B cell (primary cell): ENCODE measurements at regions not wholly inside any gene's neighbourhood (a gene's known extent, or its start where the extent isn't known, plus 50 kb on each side); places are given as distances from the start of the nearest gene placed in this dataset.

Source experiments
- ATAC-seq: fragments of 200-7000 bp; cut with Tn5 transposase; one replicate; pipeline ENCODE4 v1.10.0; 2021; ENCODE audit warnings: low read depth, mild to moderate bottlenecking, moderate number of reproducible peaks, moderate library complexity
- CTCF ChIA-PET: fragments of 350-600 bp; sonication (Branson Sonifier 250); formaldehyde crosslinking; loops from one replicate; lab custom pipeline; 2021; ENCODE audit warnings: antibody characterized with exemption, inconsistent platforms; lab: Charles Lee
- POLR2A ChIA-PET: fragments of 350-600 bp; sonication (Branson Sonifier 250); formaldehyde crosslinking; loops from one replicate; lab custom pipeline; 2021; ENCODE audit warnings: antibody characterized with exemption; lab: Charles Lee
- DNase-seq: peaks from one replicate; pipeline ENCODE4 v3.0.0; 2013
- H2AFZ ChIP-seq: 2 replicates; pipeline ENCODE4 v1.6.1; 2012; ENCODE audit warnings: mild to moderate bottlenecking, low read depth, low read length; ENCODE audit not compliant: insufficient read depth, poor library complexity, severe bottlenecking
- H3K27ac ChIP-seq, 2 donors: 1 replicate in 1 of 2; 2 replicates in 1 of 2; pipeline ENCODE4 v1.5.1; 2012 to 2013; ENCODE audit warnings: low read length in 2 of 2, mild to moderate bottlenecking in 2 of 2, moderate library complexity in 1 of 2
- H3K27me3 ChIP-seq, 4 experiments: fragments of 200-600 bp in 1 of 4; sonication (generic) in 1 of 4; replicated peaks in 1 of 4; 1 replicate in 2 of 4; 2 replicates in 2 of 4; pipeline versions ENCODE4 v1.6.1 to v1.7.0; 2013 to 2016; ENCODE audit warnings: low read length in 3 of 4, mild to moderate bottlenecking in 2 of 4, mixed read lengths in 1 of 4, moderate library complexity in 1 of 4; ENCODE audit not compliant: insufficient read depth in 4 of 4, control insufficient read depth in 3 of 4; ENCODE audit errors: control extremely low read depth in 1 of 4
- H3K36me3 ChIP-seq, 2 experiments: replicated peaks in 1 of 2; 1 replicate in 1 of 2; 2 replicates in 1 of 2; pipeline versions ENCODE4 v1.6.1 to v1.7.1; 2013; ENCODE audit warnings: low read length in 1 of 2; ENCODE audit not compliant: insufficient read depth in 2 of 2, control insufficient read depth in 1 of 2; ENCODE audit errors: control extremely low read depth in 1 of 2, extremely low read depth in 1 of 2
- H3K4me1 ChIP-seq, 2 donors: fragments of 200-600 bp in 1 of 2; sonication (generic) in 1 of 2; 1 replicate in 1 of 2; 2 replicates in 1 of 2; pipeline versions ENCODE4 v1.5.1 to v1.6.1; 2013 to 2017; ENCODE audit warnings: low read length in 2 of 2; ENCODE audit not compliant: control insufficient read depth in 2 of 2, insufficient read depth in 2 of 2
- H3K4me2 ChIP-seq: replicated peaks from 2 replicates; pipeline ENCODE3; 2012; ENCODE audit warnings: mild to moderate bottlenecking, low read depth, low read length; ENCODE audit not compliant: poor library complexity, severe bottlenecking
- H3K4me3 ChIP-seq, 5 experiments: fragments of 200-600 bp in 1 of 5; sonication (generic) in 1 of 5; 1 replicate in 3 of 5; 2 replicates in 2 of 5; pipeline versions ENCODE4 v1.5.1 to v1.7.0; 2011 to 2016; ENCODE audit warnings: low read length in 4 of 5, mild to moderate bottlenecking in 4 of 5, low read depth in 2 of 5, control low read depth in 1 of 5, moderate library complexity in 1 of 5; ENCODE audit not compliant: insufficient read depth in 1 of 5; ENCODE audit errors: control extremely low read depth in 1 of 5, extremely low read depth in 1 of 5
- H3K79me2 ChIP-seq: fragments of 200-600 bp; sonication (generic); one replicate; pipeline ENCODE4 v1.6.0; 2016; ENCODE audit warnings: low read length; ENCODE audit not compliant: control insufficient read depth, insufficient read depth
- H3K9ac ChIP-seq: fragments of 200-600 bp; sonication (generic); 2 replicates; pipeline ENCODE4 v1.6.1; 2017; ENCODE audit warnings: mild to moderate bottlenecking, low read length, moderate library complexity
- H3K9me3 ChIP-seq, 3 donors: one replicate each; pipeline versions ENCODE4 v1.6.1 to v1.7.1; 2013; ENCODE audit warnings: low read length in 2 of 3; ENCODE audit not compliant: control insufficient read depth in 2 of 3, insufficient read depth in 1 of 3; ENCODE audit errors: control extremely low read depth in 1 of 3
- H4K20me1 ChIP-seq: 2 replicates; pipeline ENCODE4 v1.6.0; 2012; ENCODE audit warnings: mild to moderate bottlenecking, low read length; ENCODE audit not compliant: insufficient read depth, control insufficient read depth, poor library complexity, severe bottlenecking
- H3K27ac Mint-ChIP-seq: one replicate; pipeline ENCODE4 v1.8.0; 2021; ENCODE audit warnings: mixed read lengths
- H3K27me3 Mint-ChIP-seq: one replicate; pipeline ENCODE4 v1.8.0; 2021; ENCODE audit warnings: mixed read lengths
- H3K4me1 Mint-ChIP-seq: one replicate; pipeline ENCODE4 v1.8.0; 2021; ENCODE audit warnings: mixed read lengths
- H3K4me3 Mint-ChIP-seq: one replicate; pipeline ENCODE4 v1.8.0; 2021; ENCODE audit warnings: mixed read lengths
- H3K9me3 Mint-ChIP-seq: one replicate; pipeline ENCODE4 v1.8.0; 2022; ENCODE audit warnings: mixed read lengths; ENCODE audit not compliant: insufficient read depth
- EZH2 ChIP-seq: IDR thresholded peaks from 2 replicates; pipeline ENCODE4 v1.6.1; 2012; ENCODE audit warnings: borderline replicate concordance, low read depth, mild to moderate bottlenecking, moderate library complexity, low read length; ENCODE audit not compliant: insufficient read depth, poor library complexity, severe bottlenecking
- WGBS: methylation state at CpG from one replicate; pipeline ENCODE4 v1.1.5; 2013; ENCODE audit warnings: missing lambda C conversion rate; ENCODE audit not compliant: insufficient coverage; 5-methylcytosine and 5-hydroxymethylcytosine counted together
- intact Hi-C: fragments of 100-400 bp; cut with micrococcal nuclease; formaldehyde crosslinking; loops from one replicate; pipeline ENCODE4 v1.10.0; 2022
- TF ChIP-seq, protein P1 (sequence below): fragments of 200-600 bp; IDR thresholded peaks from one replicate; pipeline ENCODE4 v1.8.0; 2022; ENCODE audit warnings: antibody characterized with exemption, mild to moderate bottlenecking

GRCh38 chr14:101292448-101292847, 268.8 kb upstream of the DIO3 start:
- no peak overlapping the region for H3K27ac ChIP-seq
- H4K20me1 ChIP-seq, result no peaks in the 10 kb centered on the region
- H3K9ac ChIP-seq, result no peak overlapping the region
- Mint-ChIP-seq H3K4me3 (no peak overlapping the region), H3K27me3 (peaks cover 1% of the 10 kb centered on the region), H3K4me1 (no peaks in the 10 kb centered on the region), H3K27ac (no peak overlapping the region), H3K9me3 (peaks cover 5% of the 10 kb centered on the region)
- no peaks in the 10 kb centered on the region for H3K4me1 ChIP-seq
- ChIA-PET POLR2A (no interaction called here), CTCF (no interaction called here)
- H3K4me3 ChIP-seq, result no peak overlapping the region
- no peak for DNase-seq
- whole genome bisulfite sequencing, result 100% methylated on average over 2 of the region's 5 CpGs
- no peak overlapping the region for H2AFZ ChIP-seq
- ATAC-seq, result no peak
- H3K27me3 ChIP-seq, result peaks cover 0 to 2% (median 0%) of the 10 kb centered on the region in 4 experiments
- no peaks in the 10 kb centered on the region for H3K36me3 ChIP-seq
- H3K4me2 ChIP-seq, result no peak overlapping the region
- H3K79me2 ChIP-seq, result no peaks in the 10 kb centered on the region
- intact Hi-C loops, result no loop called here
- peaks cover 0 to 20% (median 7%) of the 10 kb centered on the region in 3 donors for H3K9me3 ChIP-seq
- TF ChIP-seq EZH2, result no peak
- TF ChIP-seq, protein P1, sequence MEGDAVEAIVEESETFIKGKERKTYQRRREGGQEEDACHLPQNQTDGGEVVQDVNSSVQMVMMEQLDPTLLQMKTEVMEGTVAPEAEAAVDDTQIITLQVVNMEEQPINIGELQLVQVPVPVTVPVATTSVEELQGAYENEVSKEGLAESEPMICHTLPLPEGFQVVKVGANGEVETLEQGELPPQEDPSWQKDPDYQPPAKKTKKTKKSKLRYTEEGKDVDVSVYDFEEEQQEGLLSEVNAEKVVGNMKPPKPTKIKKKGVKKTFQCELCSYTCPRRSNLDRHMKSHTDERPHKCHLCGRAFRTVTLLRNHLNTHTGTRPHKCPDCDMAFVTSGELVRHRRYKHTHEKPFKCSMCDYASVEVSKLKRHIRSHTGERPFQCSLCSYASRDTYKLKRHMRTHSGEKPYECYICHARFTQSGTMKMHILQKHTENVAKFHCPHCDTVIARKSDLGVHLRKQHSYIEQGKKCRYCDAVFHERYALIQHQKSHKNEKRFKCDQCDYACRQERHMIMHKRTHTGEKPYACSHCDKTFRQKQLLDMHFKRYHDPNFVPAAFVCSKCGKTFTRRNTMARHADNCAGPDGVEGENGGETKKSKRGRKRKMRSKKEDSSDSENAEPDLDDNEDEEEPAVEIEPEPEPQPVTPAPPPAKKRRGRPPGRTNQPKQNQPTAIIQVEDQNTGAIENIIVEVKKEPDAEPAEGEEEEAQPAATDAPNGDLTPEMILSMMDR, result no peak

DNA sequence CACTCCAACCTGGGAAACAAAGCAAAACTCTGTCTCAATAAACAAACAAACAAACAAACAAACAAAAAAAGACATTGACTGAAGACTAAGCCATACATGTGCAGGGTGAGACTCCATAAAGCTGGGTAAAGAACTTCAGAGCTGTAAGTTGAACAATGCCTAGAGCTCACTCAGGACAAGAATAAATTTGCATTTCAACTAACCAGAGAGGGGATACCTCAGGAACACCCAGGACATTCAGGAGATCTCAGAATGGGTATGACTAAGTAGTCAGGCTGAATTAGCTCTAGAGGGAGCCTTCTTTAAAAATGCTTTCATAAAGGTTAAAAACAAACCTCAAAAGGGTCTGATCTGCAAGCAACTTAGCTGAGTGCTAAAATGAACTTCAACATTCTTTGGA, 267.7 kb upstream of the DIO3 start:
- Mint-ChIP-seq H3K27me3 (peaks cover 7% of the 10 kb centered on the region), H3K9me3 (peaks cover 5% of the 10 kb centered on the region), H3K27ac (no peak overlapping the region), H3K4me1 (no peaks in the 10 kb centered on the region), H3K4me3 (no peak overlapping the region)
- Histone ChIP-seq H3K27me3 (peaks cover 0 to 2% (median 0%) of the 10 kb centered on the region in 4 experiments), H4K20me1 (no peaks in the 10 kb centered on the region), H3K79me2 (no peaks in the 10 kb centered on the region), H3K4me1 (no peaks in the 10 kb centered on the region), H3K9me3 (peaks cover 0 to 16% (median 11%) of the 10 kb centered on the region in 3 donors), H3K27ac (no peak overlapping the region), H3K9ac (no peak overlapping the region), H2AFZ (no peak overlapping the region), H3K4me2 (no peak overlapping the region), H3K36me3 (no peaks in the 10 kb centered on the region), H3K4me3 (no peak overlapping the region)
- intact Hi-C loops, result no loop called here
- DNase-seq, result no peak
- no peak for ATAC-seq
- TF ChIP-seq, protein P1, result no peak
- TF ChIP-seq EZH2, result no peak
- ChIA-PET POLR2A (no interaction called here), CTCF (no interaction called here)
